Activated T-cell treated with anti-CD3 and anti-CD28 coated beads, Interleukin-2, amount 50 U/mL, for 24 hours (primary cell): ENCODE measurements at regions not wholly inside any gene's neighbourhood (a gene's known extent, or its start where the extent isn't known, plus 50 kb on each side); places are given as distances from the start of the nearest gene placed in this dataset.
"Not testable (repeated sequence)": the region's sequence is repeated elsewhere in the genome, so short reads cannot be mapped to it uniquely, and the experiment has no call there.

ENCODE experiments used
- DNase-seq: peaks from one replicate; pipeline ENCODE4 v3.0.0-alpha.2; 2020
- H3K27ac Mint-ChIP-seq: 2 replicates; pipeline ENCODE4 v1.8.0; 2020; ENCODE audit warnings: mild to moderate bottlenecking, mixed read lengths
- H3K27me3 Mint-ChIP-seq: 2 replicates; pipeline ENCODE4 v1.8.0; 2020; ENCODE audit warnings: mixed read lengths
- H3K36me3 Mint-ChIP-seq: 2 replicates; pipeline ENCODE4 v1.8.0; 2020; ENCODE audit warnings: low read depth, mixed read lengths
- H3K4me1 Mint-ChIP-seq: 2 replicates; pipeline ENCODE4 v1.8.0; 2020; ENCODE audit warnings: low read depth, mixed read lengths
- H3K4me3 Mint-ChIP-seq: 2 replicates; pipeline ENCODE4 v1.8.0; 2020; ENCODE audit warnings: mild to moderate bottlenecking, moderate library complexity, mixed read lengths
- H3K9me3 Mint-ChIP-seq: 2 replicates; pipeline ENCODE4 v1.8.0; 2020; ENCODE audit warnings: mixed read lengths

GRCh38 chr13:82216165-82216564, 1666.1 kb downstream of the SLITRK1 start:
- DNase-seq = no peak
- Mint-ChIP-seq H3K27me3 (no peaks in the 10 kb centered on the region), H3K36me3 (no peaks in the 10 kb centered on the region), H3K4me3 (no peak overlapping the region), H3K4me1 (no peaks in the 10 kb centered on the region), H3K9me3 (peaks cover 16% of the 10 kb centered on the region), H3K27ac (no peak overlapping the region)

- H3K27me3 Mint-ChIP-seq = no peaks in the 10 kb centered on the region
- H3K4me1 Mint-ChIP-seq = no peaks in the 10 kb centered on the region
- H3K4me3 Mint-ChIP-seq = no peak overlapping the region
- H3K27ac Mint-ChIP-seq = no peak overlapping the region
- DNase-seq = no peak
- H3K9me3 Mint-ChIP-seq = peaks cover 16% of the 10 kb centered on the region
- no peaks in the 10 kb centered on the region for H3K36me3 Mint-ChIP-seq
These were observed 1667.9 kb downstream of the SLITRK1 start for GRCh38 chr13:82214341-82214740.

GRCh38 chr13:82206241-82206640, 1676.0 kb downstream of the SLITRK1 start:
- H3K36me3 Mint-ChIP-seq = no peaks in the 10 kb centered on the region
- H3K9me3 Mint-ChIP-seq = peaks cover 13% of the 10 kb centered on the region
- no peak for DNase-seq
- no peak overlapping the region for H3K4me3 Mint-ChIP-seq
- no peak overlapping the region for H3K27ac Mint-ChIP-seq
- no peaks in the 10 kb centered on the region for H3K27me3 Mint-ChIP-seq
- H3K4me1 Mint-ChIP-seq = no peaks in the 10 kb centered on the region

GRCh38 chr13:82202398-82202797, 1679.9 kb downstream of the SLITRK1 start:
- no peak overlapping the region for H3K27ac Mint-ChIP-seq
- H3K4me3 Mint-ChIP-seq = no peak overlapping the region
- H3K9me3 Mint-ChIP-seq = peaks cover 11% of the 10 kb centered on the region
- no peaks in the 10 kb centered on the region for H3K4me1 Mint-ChIP-seq
- H3K27me3 Mint-ChIP-seq = no peaks in the 10 kb centered on the region
- H3K36me3 Mint-ChIP-seq = no peaks in the 10 kb centered on the region
- no peak for DNase-seq

DNA sequence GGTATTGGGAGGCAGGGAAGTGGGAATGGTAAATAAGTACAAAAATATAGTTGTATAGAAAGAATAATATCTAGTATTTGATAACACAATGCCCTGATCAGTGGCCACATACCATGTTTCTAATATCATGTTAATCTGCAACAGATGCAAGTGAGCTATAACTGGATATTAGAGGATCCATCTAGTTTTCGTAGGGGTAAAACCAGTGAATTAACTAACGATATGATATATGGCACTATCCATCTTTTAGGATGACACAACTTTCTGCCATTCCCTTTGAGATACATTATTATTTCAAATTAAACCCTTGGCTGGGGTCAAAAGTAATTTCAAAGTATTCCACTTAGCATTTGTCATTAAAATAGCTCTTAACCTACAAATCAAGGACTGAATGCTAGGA, 1686.2 kb downstream of the SLITRK1 start:
- Mint-ChIP-seq H3K27ac (no peak overlapping the region), H3K4me3 (no peak overlapping the region), H3K9me3 (peaks cover 13% of the 10 kb centered on the region), H3K36me3 (no peaks in the 10 kb centered on the region), H3K27me3 (no peaks in the 10 kb centered on the region), H3K4me1 (no peaks in the 10 kb centered on the region)
- DNase-seq = no peak

- H3K4me1 Mint-ChIP-seq = no peaks in the 10 kb centered on the region
- H3K27me3 Mint-ChIP-seq = no peaks in the 10 kb centered on the region
- H3K4me3 Mint-ChIP-seq = no peak overlapping the region
- DNase-seq = no peak
- H3K36me3 Mint-ChIP-seq = no peaks in the 10 kb centered on the region
- peaks cover 15% of the 10 kb centered on the region for H3K9me3 Mint-ChIP-seq
- H3K27ac Mint-ChIP-seq = no peak overlapping the region
These were observed 1695.0 kb downstream of the SLITRK1 start for GRCh38 chr13:82187227-82187626.

GRCh38 chr13:82176751-82177150, 1705.5 kb downstream of the SLITRK1 start:
- H3K9me3 Mint-ChIP-seq = peaks cover 31% of the 10 kb centered on the region
- no peak overlapping the region for H3K27ac Mint-ChIP-seq
- H3K4me1 Mint-ChIP-seq = no peaks in the 10 kb centered on the region

GRCh38 chr13:82165396-82166174, 1716.7 kb downstream of the SLITRK1 start:
- Mint-ChIP-seq H3K9me3 (peaks cover 15% of the 10 kb centered on the region), H3K4me3 (no peak overlapping the region), H3K4me1 (no peaks in the 10 kb centered on the region), H3K36me3 (no peaks in the 10 kb centered on the region), H3K27ac (no peak overlapping the region), H3K27me3 (no peaks in the 10 kb centered on the region)
- no peak for DNase-seq

More at GRCh38 chr13:82176751-82177150, 1705.5 kb downstream of the SLITRK1 start:
- Mint-ChIP-seq H3K27me3 (no peaks in the 10 kb centered on the region), H3K36me3 (no peaks in the 10 kb centered on the region), H3K4me3 (no peak overlapping the region)
- DNase-seq = no peak

- peaks cover 15% of the 10 kb centered on the region for H3K9me3 Mint-ChIP-seq
- H3K4me1 Mint-ChIP-seq, H3K27ac Mint-ChIP-seq, DNase-seq, H3K36me3 Mint-ChIP-seq, H3K27me3 Mint-ChIP-seq, H3K4me3 Mint-ChIP-seq: not testable (repeated sequence)
These were observed 1717.4 kb downstream of the SLITRK1 start for GRCh38 chr13:82164780-82165395.

DNA sequence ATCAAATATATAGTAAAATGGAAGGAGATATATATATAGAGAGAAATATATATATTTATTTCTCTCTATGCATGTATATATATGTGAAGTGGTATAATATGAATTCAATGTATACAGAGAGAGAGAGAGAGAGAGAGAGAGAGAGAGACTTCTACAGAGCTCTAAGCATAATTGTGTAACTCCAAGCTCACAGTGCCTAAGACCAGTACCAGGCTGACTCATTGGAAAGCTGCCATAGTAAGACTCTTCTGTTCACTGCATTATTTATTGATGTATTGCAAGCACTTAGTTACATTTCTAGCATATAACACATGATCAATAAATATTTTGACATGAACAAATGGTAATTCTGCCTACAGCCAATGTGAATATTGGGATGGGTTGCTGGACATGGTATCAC, 1734.7 kb downstream of the SLITRK1 start:
- Mint-ChIP-seq H3K4me3 (no peak overlapping the region), H3K27me3 (no peaks in the 10 kb centered on the region), H3K9me3 (peaks cover 2% of the 10 kb centered on the region), H3K36me3 (no peaks in the 10 kb centered on the region), H3K27ac (no peak overlapping the region), H3K4me1 (no peaks in the 10 kb centered on the region)
- no peak for DNase-seq

DNA sequence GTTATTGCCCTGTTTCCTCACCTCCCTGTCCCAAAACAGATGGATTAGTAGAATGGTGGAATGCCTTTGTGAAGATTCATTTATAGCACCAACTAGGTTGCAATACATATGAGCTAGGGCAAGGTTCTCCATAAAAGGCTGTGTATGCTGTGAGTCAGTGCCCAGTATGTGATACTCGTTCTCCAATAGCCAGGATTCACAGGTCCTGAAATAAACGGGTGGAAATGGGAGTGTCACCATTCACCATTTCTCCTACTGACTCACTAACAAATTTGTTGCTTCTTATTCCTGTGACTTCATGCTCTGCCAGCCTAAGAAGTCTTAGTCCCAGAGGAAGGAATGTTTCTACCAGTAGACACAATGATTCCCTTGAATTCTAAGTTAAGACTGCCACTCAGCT, 1745.4 kb downstream of the SLITRK1 start:
- no peak for DNase-seq
- Mint-ChIP-seq H3K27me3 (no peaks in the 10 kb centered on the region), H3K4me3 (no peak overlapping the region), H3K9me3 (peaks cover 15% of the 10 kb centered on the region), H3K36me3 (no peaks in the 10 kb centered on the region), H3K4me1 (no peaks in the 10 kb centered on the region), H3K27ac (no peak overlapping the region)

GRCh38 chr13:82129281-82129680, 1753.0 kb downstream of the SLITRK1 start:
- Mint-ChIP-seq H3K4me3 (no peak overlapping the region), H3K27ac (no peak overlapping the region)
- DNase-seq = no peak

DNA sequence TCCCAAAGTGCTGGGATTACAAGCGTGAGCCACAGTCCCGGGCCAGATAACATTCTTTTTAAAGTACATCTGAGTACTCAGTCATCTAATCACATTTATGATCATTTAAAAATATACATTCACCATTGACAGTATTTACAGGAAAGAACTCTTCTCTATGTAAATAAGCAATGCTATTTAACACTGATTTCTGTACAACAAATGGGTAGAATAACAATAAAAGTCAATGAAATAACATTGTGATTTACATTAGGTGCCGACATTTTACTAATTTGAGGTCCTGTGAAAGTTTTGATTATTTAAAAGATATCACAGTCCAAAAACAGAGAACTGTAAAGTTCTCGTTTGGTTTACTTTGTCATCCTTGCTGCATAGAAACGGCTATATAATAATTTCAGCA, 1763.7 kb downstream of the SLITRK1 start:
- DNase-seq = no peak
- Mint-ChIP-seq H3K27ac (no peak overlapping the region), H3K9me3 (peaks cover 2% of the 10 kb centered on the region), H3K4me1 (no peaks in the 10 kb centered on the region), H3K4me3 (no peak overlapping the region), H3K36me3 (no peaks in the 10 kb centered on the region), H3K27me3 (no peaks in the 10 kb centered on the region)

More at GRCh38 chr13:82129281-82129680, 1753.0 kb downstream of the SLITRK1 start:
- H3K9me3 Mint-ChIP-seq = peaks cover 3% of the 10 kb centered on the region
- no peaks in the 10 kb centered on the region for H3K36me3 Mint-ChIP-seq
- H3K27me3 Mint-ChIP-seq = no peaks in the 10 kb centered on the region
- H3K4me1 Mint-ChIP-seq = no peaks in the 10 kb centered on the region

DNA sequence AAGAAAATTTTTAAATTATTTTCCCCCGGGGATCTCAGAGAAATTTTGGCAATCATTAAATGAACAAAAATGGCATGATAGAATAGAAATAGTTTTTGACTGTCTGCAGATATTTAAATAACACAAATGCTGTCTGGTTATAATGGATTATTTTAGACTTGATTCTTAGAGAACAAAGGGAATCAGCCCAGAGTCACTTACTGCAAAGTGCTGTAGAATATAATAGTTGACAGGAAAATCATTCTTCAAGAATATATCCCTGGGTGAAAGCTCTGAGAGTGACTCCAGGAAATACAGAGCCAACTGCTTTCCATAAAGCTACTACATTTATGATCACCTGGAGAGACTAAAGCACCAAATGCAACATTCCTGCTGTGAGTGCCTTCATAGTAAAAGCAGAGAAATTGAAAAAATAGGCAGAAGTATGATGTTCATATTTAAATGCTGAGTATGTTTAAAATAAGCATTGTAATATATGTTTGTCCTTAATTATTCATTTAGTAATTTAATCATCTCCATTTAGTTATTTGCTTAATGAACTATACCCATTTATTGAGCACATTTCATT, 1765.8 kb downstream of the SLITRK1 start:
- Mint-ChIP-seq H3K4me3 (no peak overlapping the region), H3K4me1 (no peaks in the 10 kb centered on the region), H3K9me3 (peaks cover 4% of the 10 kb centered on the region), H3K27ac (no peak overlapping the region), H3K27me3 (no peaks in the 10 kb centered on the region), H3K36me3 (no peaks in the 10 kb centered on the region)
- DNase-seq = no peak

DNA sequence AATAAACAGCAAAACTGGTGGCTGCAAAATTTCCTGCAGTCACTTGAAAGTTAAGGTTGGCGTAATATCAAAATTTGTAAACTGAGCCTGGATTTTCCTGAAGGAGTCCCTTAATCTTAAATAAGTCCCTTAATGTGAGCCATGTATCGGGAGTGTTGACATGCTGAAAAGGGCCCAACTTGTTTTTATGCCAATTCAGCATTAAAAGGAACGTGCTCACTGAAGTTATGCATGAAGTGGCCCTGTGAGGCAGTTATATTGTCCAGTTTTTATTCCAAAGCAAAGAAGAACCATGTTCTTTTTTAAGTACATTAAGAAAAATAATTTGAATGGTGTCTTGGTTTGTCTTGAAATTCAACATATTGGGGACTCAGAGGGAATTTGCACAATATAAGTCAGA, 1766.9 kb downstream of the SLITRK1 start:
- H3K4me3 Mint-ChIP-seq = no peak overlapping the region
- no peak overlapping the region for H3K27ac Mint-ChIP-seq
- no peaks in the 10 kb centered on the region for H3K4me1 Mint-ChIP-seq
- H3K27me3 Mint-ChIP-seq = no peaks in the 10 kb centered on the region
- H3K36me3 Mint-ChIP-seq = no peaks in the 10 kb centered on the region
- DNase-seq = no peak
- H3K9me3 Mint-ChIP-seq = peaks cover 4% of the 10 kb centered on the region
